Endothelial cell (in vitro differentiated cells): ENCODE measurements at regions not wholly inside any gene's neighbourhood (a gene's known extent, or its start where the extent isn't known, plus 50 kb on each side); places are given as distances from the start of the nearest gene placed in this dataset.

Source experiments
- DNase-seq: peaks from one replicate; pipeline ENCODE4 v3.0.0; 2021; ENCODE audit warnings: low spot score
- H3K27ac Mint-ChIP-seq: one replicate; pipeline ENCODE4 v1.8.0; 2021; ENCODE audit warnings: mixed read lengths, inconsistent platforms; ENCODE audit not compliant: unreplicated experiment
- H3K27me3 Mint-ChIP-seq: one replicate; pipeline ENCODE4 v1.8.0; 2021; ENCODE audit warnings: mild to moderate bottlenecking, moderate library complexity, mixed read lengths, inconsistent platforms; ENCODE audit not compliant: unreplicated experiment
- H3K36me3 Mint-ChIP-seq: one replicate; pipeline ENCODE4 v1.8.0; 2021; ENCODE audit warnings: mild to moderate bottlenecking, low read depth, mixed read lengths, inconsistent platforms; ENCODE audit not compliant: unreplicated experiment
- H3K4me1 Mint-ChIP-seq: one replicate; pipeline ENCODE4 v1.8.0; 2021; ENCODE audit warnings: mild to moderate bottlenecking, mixed read lengths, inconsistent platforms; ENCODE audit not compliant: unreplicated experiment
- H3K4me3 Mint-ChIP-seq: one replicate; pipeline ENCODE4 v1.8.0; 2021; ENCODE audit warnings: mild to moderate bottlenecking, mixed read lengths, inconsistent platforms; ENCODE audit not compliant: unreplicated experiment
- H3K9me3 Mint-ChIP-seq: one replicate; pipeline ENCODE4 v1.8.0; 2021; ENCODE audit warnings: mixed read lengths, inconsistent platforms; ENCODE audit not compliant: unreplicated experiment
- TF ChIP-seq, protein P1 (sequence below): fragments of 200-600 bp; sonication (generic); IDR thresholded peaks from one replicate; pipeline ENCODE4 v1.5.0; 2021; ENCODE audit warnings: antibody characterized with exemption; ENCODE audit not compliant: unreplicated experiment

- H3K4me1 Mint-ChIP-seq, result peaks cover 2% of the 10 kb centered on the region
- H3K27ac Mint-ChIP-seq, result no peak overlapping the region
- DNase-seq, result no peak
- no peaks in the 10 kb centered on the region for H3K27me3 Mint-ChIP-seq
- no peak overlapping the region for H3K4me3 Mint-ChIP-seq
- no peaks in the 10 kb centered on the region for H3K9me3 Mint-ChIP-seq
- TF ChIP-seq, protein P1, sequence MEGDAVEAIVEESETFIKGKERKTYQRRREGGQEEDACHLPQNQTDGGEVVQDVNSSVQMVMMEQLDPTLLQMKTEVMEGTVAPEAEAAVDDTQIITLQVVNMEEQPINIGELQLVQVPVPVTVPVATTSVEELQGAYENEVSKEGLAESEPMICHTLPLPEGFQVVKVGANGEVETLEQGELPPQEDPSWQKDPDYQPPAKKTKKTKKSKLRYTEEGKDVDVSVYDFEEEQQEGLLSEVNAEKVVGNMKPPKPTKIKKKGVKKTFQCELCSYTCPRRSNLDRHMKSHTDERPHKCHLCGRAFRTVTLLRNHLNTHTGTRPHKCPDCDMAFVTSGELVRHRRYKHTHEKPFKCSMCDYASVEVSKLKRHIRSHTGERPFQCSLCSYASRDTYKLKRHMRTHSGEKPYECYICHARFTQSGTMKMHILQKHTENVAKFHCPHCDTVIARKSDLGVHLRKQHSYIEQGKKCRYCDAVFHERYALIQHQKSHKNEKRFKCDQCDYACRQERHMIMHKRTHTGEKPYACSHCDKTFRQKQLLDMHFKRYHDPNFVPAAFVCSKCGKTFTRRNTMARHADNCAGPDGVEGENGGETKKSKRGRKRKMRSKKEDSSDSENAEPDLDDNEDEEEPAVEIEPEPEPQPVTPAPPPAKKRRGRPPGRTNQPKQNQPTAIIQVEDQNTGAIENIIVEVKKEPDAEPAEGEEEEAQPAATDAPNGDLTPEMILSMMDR, result no peak
- no peaks in the 10 kb centered on the region for H3K36me3 Mint-ChIP-seq
These were observed 87.6 kb upstream of the JADE1 start for GRCh38 chr4:128721896-128722295.

DNA sequence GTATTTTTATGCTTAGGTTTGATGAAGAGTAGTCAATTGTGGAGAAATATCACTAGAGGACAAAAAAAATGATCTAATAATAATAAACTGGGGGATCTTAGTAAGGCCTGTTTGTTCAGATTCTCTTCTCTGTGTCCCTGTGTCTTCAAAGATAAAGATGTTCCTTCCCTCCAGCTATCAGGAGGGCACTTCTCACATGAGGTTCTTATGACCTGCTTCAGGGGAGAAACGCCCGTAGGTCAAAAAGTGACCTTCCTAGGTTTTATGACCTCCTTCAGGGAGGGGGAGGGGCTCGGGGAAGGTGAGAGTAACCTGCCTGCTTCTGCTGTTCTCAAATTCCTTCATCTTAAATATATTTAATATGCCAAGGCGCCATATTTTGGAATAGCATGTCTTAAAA, 89.2 kb upstream of the JADE1 start:
- Mint-ChIP-seq H3K27ac (no peak overlapping the region), H3K4me3 (no peak overlapping the region), H3K36me3 (no peaks in the 10 kb centered on the region), H3K27me3 (no peaks in the 10 kb centered on the region), H3K9me3 (no peaks in the 10 kb centered on the region), H3K4me1 (peaks cover 2% of the 10 kb centered on the region)
- no peak for DNase-seq
- TF ChIP-seq, protein P1, result no peak

GRCh38 chr4:128718768-128719167, 90.7 kb upstream of the JADE1 start:
- Mint-ChIP-seq H3K36me3 (no peaks in the 10 kb centered on the region), H3K4me3 (no peak overlapping the region), H3K9me3 (no peaks in the 10 kb centered on the region), H3K27ac (no peak overlapping the region), H3K27me3 (no peaks in the 10 kb centered on the region), H3K4me1 (no peaks in the 10 kb centered on the region)
- no peak for DNase-seq
- TF ChIP-seq, protein P1, result no peak

GRCh38 chr4:128716338-128716737, 93.2 kb upstream of the JADE1 start:
- Mint-ChIP-seq H3K36me3 (no peaks in the 10 kb centered on the region), H3K4me3 (no peak overlapping the region), H3K27me3 (no peaks in the 10 kb centered on the region), H3K4me1 (no peaks in the 10 kb centered on the region), H3K27ac (no peak overlapping the region), H3K9me3 (no peaks in the 10 kb centered on the region)
- DNase-seq, result no peak
- TF ChIP-seq, protein P1, result no peak

GRCh38 chr4:128715616-128716015, 93.9 kb upstream of the JADE1 start:
- Mint-ChIP-seq H3K4me3 (no peak overlapping the region), H3K36me3 (no peaks in the 10 kb centered on the region), H3K27me3 (no peaks in the 10 kb centered on the region), H3K27ac (no peak overlapping the region), H3K9me3 (no peaks in the 10 kb centered on the region), H3K4me1 (no peaks in the 10 kb centered on the region)
- no peak for DNase-seq
- TF ChIP-seq, protein P1, result no peak
